ENCODE measurements at regions not wholly inside any gene's neighbourhood (a gene's known extent, or its start where the extent isn't known, plus 50 kb on each side); places are given as distances from the start of the nearest gene placed in this dataset.
"Not testable (repeated sequence)": the region's sequence is repeated elsewhere in the genome, so short reads cannot be mapped to it uniquely, and the experiment has no call there.

DNA sequence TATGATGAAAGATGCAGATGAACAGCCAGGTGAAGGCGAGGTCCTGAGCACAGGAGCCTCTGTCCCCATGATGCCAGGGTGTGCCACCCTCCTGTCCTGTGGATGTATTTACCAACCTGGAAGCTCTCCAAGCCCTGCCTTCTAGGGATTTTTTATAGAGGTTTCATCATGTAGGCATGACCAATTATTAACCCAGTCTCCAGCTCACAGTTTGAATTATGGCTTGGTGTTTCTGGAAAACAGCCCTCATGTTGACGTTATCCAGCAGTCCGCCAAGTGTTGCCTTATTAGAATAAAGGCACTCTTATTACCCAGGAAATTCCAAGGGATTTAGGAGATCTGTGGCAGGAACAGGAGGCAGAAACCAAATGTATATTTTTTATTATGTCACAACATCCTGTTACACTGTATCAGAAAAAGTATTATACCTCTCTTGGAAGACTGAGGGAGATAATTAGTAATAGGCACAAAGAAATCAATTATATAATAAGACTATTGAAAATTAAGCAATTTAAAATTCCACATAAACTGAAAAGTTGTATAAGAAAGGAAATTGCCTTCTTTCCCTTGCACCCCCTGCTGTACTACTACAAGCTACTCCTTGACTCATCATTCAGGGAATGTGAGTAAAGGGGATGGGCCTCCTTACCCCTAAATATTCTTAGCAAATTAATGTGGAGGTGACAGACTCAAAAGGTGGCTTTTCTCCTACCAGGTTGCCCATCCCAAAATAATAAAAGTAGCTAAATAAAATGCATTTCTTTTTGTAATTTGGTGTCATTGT is 129.6 kb downstream of the ZNF330 start:
- no peak overlapping the region for H3K4me3 Mint-ChIP-seq
- H3K4me1 Mint-ChIP-seq, result peaks cover 5% of the 10 kb centered on the region
- H3K27me3 Mint-ChIP-seq, result no peaks in the 10 kb centered on the region
- H3K9me3 Mint-ChIP-seq, result no peaks in the 10 kb centered on the region
- H3K36me3 Mint-ChIP-seq, result no peaks in the 10 kb centered on the region
- POLR2A ChIA-PET, result no interaction called here
- no peak overlapping the region for H3K27ac Mint-ChIP-seq
- no peak for DNase-seq
- ATAC-seq (ENCODE audit: low read depth), result no peak

DNA sequence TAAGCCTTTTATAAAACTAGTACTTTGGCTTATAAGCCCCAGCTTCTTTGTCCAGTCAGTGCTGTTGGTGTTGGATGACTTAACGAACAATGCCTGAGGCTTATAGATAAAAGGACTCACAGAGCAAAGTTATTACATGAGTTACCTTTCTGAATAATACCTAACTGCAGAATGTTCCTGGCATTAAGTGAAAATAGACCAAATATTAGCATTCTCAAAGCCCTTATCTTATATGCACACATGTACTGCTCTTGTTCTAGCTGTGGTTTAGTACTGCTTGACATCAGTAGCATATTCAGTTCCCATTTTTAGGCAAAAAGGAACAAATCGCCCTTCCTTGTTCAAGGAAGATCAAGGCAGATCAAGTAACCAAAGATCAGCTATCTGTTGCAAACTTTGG is 131.6 kb downstream of the ZNF330 start:
- Mint-ChIP-seq H3K9me3 (no peaks in the 10 kb centered on the region), H3K27me3 (no peaks in the 10 kb centered on the region), H3K4me3 (no peak overlapping the region), H3K4me1 (peaks cover 5% of the 10 kb centered on the region), H3K27ac (no peak overlapping the region), H3K36me3 (no peaks in the 10 kb centered on the region)
- DNase-seq, result no peak
- no peak for ATAC-seq (ENCODE audit: low read depth)
- POLR2A ChIA-PET, result no interaction called here

DNA sequence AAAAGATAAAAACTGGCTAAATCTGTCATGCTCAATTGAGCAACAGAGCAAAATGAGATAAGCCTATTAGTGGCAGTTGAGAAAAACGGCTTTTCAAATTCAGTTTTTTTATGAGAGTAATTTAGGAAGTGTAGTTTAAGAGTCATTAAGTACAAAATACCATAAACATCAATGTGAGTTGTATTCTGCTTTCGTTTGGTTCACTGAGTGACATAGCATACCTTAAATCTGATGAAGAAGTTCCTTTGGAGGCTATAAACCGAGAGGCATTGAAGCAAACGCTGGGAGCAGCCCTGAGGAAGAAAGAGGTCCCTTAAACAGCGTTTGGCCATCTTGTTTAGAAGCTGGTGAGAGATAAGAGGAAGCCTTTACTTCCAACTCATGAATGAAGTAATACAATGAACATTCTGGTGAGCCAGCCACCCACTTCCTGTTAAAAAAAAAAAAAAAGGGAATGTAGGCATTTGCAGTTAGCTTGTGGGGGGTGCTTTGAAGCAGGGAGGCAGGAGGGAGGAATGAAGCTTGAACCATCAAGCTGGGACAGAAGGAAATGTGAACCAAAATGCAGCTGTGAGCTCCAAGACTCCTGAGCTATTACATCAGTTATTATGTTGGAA is 132.3 kb downstream of the ZNF330 start:
- no peak for DNase-seq
- ATAC-seq (ENCODE audit: low read depth), result no peak
- Mint-ChIP-seq H3K36me3 (no peaks in the 10 kb centered on the region), H3K27me3 (no peaks in the 10 kb centered on the region), H3K27ac (no peak overlapping the region), H3K4me1 (peaks cover 5% of the 10 kb centered on the region), H3K4me3 (no peak overlapping the region), H3K9me3 (no peaks in the 10 kb centered on the region)
- POLR2A ChIA-PET, result no interaction called here

DNA sequence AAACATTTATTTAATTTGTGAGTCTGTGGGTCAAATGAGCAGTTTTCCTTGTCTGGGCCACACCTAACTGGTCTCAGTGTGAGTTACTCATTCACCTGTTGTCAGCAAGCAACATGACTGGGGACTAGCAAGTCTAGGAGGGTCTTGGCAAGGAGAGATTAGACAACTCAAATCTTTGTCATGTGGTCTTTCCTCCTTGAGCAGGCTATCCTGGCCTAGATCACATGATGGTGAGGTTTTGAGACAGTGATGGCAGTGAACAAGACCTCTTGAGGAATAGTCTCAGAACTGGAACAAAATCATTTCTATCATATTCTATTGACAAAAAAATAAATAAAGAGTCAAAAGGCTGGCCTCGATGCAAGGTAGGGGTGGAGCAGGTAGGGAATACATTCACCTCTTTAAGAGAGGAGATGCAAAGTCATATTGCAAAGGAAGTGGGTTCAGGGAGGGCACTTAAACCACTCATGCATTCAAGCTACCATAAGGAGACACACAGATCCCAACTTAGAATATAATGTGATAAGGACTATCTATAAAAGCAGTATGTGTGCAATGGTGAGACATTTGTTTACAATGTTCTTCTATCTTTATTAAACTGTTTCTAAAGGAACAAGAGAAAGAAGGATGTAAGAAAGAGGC is 135.7 kb downstream of the ZNF330 start:
- Mint-ChIP-seq H3K36me3 (no peaks in the 10 kb centered on the region), H3K4me3 (no peak overlapping the region), H3K9me3 (peaks cover 6% of the 10 kb centered on the region), H3K4me1 (peaks cover 5% of the 10 kb centered on the region), H3K27me3 (peaks cover 3% of the 10 kb centered on the region), H3K27ac (no peak overlapping the region)
- ATAC-seq (ENCODE audit: low read depth) (no peak), DNase-seq (no peak)
- POLR2A ChIA-PET, result no interaction called here

DNA sequence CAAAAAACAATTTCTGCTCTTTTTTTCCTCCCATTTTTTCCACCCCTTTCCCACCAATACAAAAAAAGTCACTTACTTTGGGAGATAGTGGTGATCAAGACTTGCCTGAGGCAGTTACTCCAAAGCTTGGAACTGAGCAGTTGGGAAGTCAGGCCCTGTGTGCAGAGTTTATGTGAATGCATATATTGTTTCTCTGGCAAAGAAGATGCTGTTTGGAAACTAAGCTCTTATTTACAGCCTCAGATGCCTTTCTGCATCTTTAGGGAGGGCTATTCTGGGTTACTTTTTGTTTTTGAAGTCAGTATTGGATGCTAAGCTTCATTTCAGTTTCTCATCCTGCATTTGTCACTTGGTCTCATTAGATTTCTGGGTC is 136.3 kb downstream of the ZNF330 start:
- H3K4me3 Mint-ChIP-seq, result no peak overlapping the region
- H3K4me1 Mint-ChIP-seq, result peaks cover 5% of the 10 kb centered on the region
- H3K27me3 Mint-ChIP-seq, result peaks cover 3% of the 10 kb centered on the region
- DNase-seq (no peak), ATAC-seq (ENCODE audit: low read depth) (no peak)
- H3K9me3 Mint-ChIP-seq, result peaks cover 7% of the 10 kb centered on the region
- H3K36me3 Mint-ChIP-seq, result no peaks in the 10 kb centered on the region
- POLR2A ChIA-PET, result no interaction called here
- H3K27ac Mint-ChIP-seq, result no peak overlapping the region

DNA sequence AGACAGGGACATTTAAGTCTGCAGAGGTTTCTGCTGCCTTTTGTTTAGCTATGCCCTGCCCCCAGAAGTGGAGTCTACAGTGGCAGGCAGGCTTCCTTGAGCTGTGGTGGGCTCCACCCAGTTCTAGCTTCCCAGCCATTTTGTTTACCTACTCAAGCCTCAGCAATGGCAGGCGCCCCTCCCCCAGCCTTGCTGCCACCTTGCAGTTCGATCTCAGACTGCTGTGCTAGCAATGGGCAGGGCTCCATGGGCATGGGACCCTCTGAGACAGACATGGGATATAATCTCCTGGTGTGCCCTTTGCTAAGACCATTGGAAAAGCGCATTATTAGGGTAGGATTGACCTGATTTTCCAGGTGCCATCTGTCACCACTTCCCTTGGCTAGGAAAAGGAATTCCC is 147.5 kb downstream of the ZNF330 start:
- H3K4me3 Mint-ChIP-seq; POLR2A ChIA-PET; H3K36me3 Mint-ChIP-seq; DNase-seq; H3K27me3 Mint-ChIP-seq; H3K4me1 Mint-ChIP-seq; H3K27ac Mint-ChIP-seq; ATAC-seq (ENCODE audit: low read depth); H3K9me3 Mint-ChIP-seq: not testable (repeated sequence)

DNA sequence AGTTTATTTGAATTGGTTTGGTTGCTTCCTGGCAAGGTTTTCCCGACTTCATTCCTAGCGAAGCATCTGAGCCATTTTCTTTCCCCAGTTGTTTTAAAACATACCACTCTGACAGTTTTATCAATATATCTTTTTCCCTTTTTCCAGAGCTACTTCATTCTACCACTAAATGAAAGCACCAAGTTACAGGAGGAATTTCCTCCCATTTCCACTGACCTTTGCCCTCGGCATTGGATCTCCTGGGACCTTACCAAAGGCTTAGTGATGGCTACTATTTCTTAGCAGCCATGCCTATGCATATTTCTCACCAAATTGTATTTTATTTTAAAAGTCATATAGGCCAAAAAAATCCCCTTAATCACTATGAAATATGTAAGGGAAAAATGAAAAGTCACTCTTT is 150.5 kb downstream of the ZNF330 start:
- POLR2A ChIA-PET, result no interaction called here
- H3K27me3 Mint-ChIP-seq, result peaks cover 11% of the 10 kb centered on the region
- H3K36me3 Mint-ChIP-seq, result no peaks in the 10 kb centered on the region
- H3K4me1 Mint-ChIP-seq, result no peaks in the 10 kb centered on the region
- no peak overlapping the region for H3K27ac Mint-ChIP-seq
- no peak overlapping the region for H3K4me3 Mint-ChIP-seq
- DNase-seq (no peak), ATAC-seq (ENCODE audit: low read depth) (no peak)
- peaks cover 2% of the 10 kb centered on the region for H3K9me3 Mint-ChIP-seq

DNA sequence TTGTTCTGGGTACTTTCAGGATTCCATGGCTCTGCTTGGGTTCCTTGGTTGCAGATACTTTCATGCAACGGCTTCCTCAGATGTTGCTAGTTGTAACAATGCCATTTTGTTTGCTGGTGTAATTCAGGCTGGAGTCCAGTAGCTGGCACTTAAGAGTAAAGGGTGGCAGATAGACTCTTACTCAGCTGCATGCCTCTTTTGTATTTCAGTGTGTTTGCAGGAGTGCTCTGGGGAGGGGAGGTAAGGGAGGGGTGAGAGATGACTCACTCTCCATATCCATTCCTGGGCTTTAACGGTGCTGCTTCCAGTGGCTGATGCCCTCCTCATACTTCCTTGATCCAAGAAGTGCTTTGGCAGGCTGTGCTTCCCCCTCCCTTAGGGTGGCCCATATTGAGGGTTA is 155.2 kb downstream of the ZNF330 start:
- Mint-ChIP-seq H3K27me3 (peaks cover 9% of the 10 kb centered on the region), H3K4me1 (no peaks in the 10 kb centered on the region), H3K27ac (no peak overlapping the region), H3K9me3 (no peaks in the 10 kb centered on the region), H3K4me3 (no peak overlapping the region), H3K36me3 (no peaks in the 10 kb centered on the region)
- DNase-seq, result no peak
- ATAC-seq (ENCODE audit: low read depth), result no peak
- POLR2A ChIA-PET, result no interaction called here

DNA sequence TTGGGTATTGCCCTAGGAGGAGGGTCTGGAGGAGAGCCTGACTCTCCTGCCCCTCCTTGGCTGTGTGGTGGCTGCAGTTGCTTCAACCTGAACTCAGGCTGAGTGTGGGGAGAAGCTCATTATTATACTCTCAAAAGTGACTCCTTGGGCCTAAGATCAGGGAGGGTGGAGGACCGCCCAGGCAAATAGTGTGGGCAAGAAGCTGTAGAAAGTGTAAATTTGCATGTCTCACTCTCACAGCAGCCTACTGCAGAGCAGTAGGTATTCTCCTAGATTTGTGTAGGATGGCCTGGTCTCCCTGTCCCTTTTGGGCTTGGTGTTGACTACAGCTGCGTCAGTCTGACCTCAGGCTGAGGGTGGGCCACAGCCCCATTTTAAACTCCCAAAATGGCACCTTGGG is 156.1 kb downstream of the ZNF330 start:
- Mint-ChIP-seq H3K27me3 (peaks cover 9% of the 10 kb centered on the region), H3K9me3 (no peaks in the 10 kb centered on the region), H3K4me1 (no peaks in the 10 kb centered on the region), H3K27ac (no peak overlapping the region), H3K36me3 (no peaks in the 10 kb centered on the region), H3K4me3 (no peak overlapping the region)
- POLR2A ChIA-PET, result no interaction called here
- no peak for DNase-seq
- ATAC-seq (ENCODE audit: low read depth), result no peak

DNA sequence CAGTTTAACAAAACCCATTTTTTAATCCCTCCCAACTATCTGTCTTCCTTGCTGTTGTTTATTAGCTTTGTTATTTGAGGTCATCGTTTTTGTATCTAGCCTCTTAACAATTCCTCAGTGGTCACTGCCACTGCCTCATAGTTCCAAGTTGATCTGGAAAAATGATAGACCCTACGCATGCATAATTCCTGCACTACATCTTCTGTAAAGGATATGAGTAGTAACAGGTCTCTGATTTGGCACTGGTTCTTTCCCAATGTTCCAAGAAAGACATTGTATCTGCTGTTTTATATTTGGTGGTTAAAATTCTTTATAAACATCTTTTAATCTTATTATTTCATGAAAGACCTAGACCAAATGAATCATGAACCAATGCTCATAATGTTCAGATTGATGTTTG is 166.6 kb downstream of the ZNF330 start:
- H3K9me3 Mint-ChIP-seq, result peaks cover 1% of the 10 kb centered on the region
- POLR2A ChIA-PET, result no interaction called here
- H3K4me1 Mint-ChIP-seq, result no peaks in the 10 kb centered on the region
- H3K27ac Mint-ChIP-seq, result no peak overlapping the region
- H3K27me3 Mint-ChIP-seq, result no peaks in the 10 kb centered on the region
- H3K36me3 Mint-ChIP-seq, result no peaks in the 10 kb centered on the region
- ATAC-seq (ENCODE audit: low read depth), result no peak
- no peak overlapping the region for H3K4me3 Mint-ChIP-seq
- DNase-seq, result no peak

DNA sequence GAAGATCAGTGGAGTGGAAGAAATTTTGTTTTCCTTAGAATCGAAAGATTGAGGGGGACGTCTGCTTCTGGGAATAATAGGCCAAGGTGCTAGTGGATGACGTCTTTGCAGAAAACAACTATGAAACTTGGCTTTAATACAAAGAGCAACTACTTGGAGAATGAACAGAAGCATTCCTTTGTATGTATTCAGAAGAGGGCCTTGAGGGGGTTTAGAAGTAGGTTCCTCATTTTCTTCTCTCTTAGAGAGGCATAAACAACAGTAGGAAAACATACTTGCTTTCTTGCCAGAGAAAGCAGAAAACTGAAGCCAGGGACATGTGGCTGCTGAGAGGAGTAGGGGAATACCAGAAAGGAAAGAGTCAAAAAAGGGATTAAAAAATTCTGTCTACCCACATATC is 167.8 kb downstream of the ZNF330 start:
- Mint-ChIP-seq H3K36me3 (no peaks in the 10 kb centered on the region), H3K27me3 (no peaks in the 10 kb centered on the region), H3K4me1 (no peaks in the 10 kb centered on the region), H3K27ac (no peak overlapping the region), H3K4me3 (no peak overlapping the region), H3K9me3 (no peaks in the 10 kb centered on the region)
- POLR2A ChIA-PET, result no interaction called here
- DNase-seq, result no peak
- no peak for ATAC-seq (ENCODE audit: low read depth)

DNA sequence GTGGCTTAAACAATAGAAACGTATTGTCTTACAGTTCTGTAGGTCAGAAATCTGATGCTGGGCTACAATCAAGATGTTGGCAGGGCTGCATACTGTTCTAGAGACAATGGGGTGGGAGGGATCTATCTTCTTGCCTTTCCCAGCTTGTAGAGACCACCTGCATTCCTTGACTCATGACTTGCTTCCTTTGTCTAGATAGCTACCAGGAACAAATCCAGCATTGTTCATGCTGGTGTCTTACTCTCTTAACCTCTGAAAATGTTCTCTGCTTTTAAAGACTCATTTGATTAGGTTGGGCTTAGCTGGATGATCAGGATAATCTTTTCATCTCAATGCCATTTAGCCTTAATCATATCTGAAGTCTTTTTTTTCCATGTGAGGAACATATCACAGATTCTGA is 169.0 kb downstream of the ZNF330 start:
- no peaks in the 10 kb centered on the region for H3K36me3 Mint-ChIP-seq
- DNase-seq (no peak), ATAC-seq (ENCODE audit: low read depth) (no peak)
- no peaks in the 10 kb centered on the region for H3K9me3 Mint-ChIP-seq
- POLR2A ChIA-PET, result no interaction called here
- no peak overlapping the region for H3K27ac Mint-ChIP-seq
- H3K4me1 Mint-ChIP-seq, result no peaks in the 10 kb centered on the region
- no peak overlapping the region for H3K4me3 Mint-ChIP-seq
- H3K27me3 Mint-ChIP-seq, result no peaks in the 10 kb centered on the region

DNA sequence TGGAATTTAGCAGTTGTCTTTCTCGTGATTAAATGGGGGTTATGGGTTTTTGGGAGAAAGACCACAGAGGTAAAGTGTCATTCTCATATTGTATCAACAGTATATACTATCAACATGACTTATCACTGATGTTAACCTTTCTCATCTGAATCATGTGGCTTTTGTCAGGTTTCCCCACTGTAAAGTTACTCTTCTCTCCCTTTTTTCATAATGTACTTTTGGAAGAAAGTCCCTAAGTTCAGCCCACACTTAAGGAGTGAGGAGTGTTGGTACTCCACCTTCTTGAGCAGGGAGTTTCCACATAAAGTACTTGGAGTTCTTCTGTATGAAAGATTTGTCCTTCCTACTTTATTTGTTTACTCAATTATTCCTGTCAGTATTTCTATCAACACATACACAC is 169.9 kb downstream of the ZNF330 start:
- no peaks in the 10 kb centered on the region for H3K36me3 Mint-ChIP-seq
- no peaks in the 10 kb centered on the region for H3K9me3 Mint-ChIP-seq
- POLR2A ChIA-PET, result no interaction called here
- no peaks in the 10 kb centered on the region for H3K4me1 Mint-ChIP-seq
- H3K27me3 Mint-ChIP-seq, result no peaks in the 10 kb centered on the region
- DNase-seq (no peak), ATAC-seq (ENCODE audit: low read depth) (no peak)
- no peak overlapping the region for H3K4me3 Mint-ChIP-seq
- H3K27ac Mint-ChIP-seq, result no peak overlapping the region

DNA sequence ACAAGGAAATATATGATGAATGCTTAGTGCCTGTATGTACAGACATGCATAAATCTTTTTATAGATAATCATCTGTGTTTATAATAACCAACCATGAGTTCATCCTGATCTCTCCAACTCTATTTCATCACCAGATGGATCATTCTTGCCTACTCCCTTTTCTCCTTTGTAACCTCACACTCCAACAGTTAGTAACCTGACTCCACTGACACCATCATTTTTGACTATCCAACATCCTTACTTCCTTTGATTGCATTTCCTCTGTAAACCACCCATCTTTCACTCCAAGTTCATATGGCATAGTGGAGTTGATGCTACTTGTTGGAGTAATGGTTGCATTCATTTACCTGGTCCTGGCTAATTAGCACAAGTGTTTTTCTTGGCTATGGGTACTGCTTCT is 170.6 kb downstream of the ZNF330 start:
- no peaks in the 10 kb centered on the region for H3K27me3 Mint-ChIP-seq
- no peaks in the 10 kb centered on the region for H3K9me3 Mint-ChIP-seq
- no peak overlapping the region for H3K27ac Mint-ChIP-seq
- ATAC-seq (ENCODE audit: low read depth), result no peak
- POLR2A ChIA-PET, result no interaction called here
- H3K4me3 Mint-ChIP-seq, result no peak overlapping the region
- H3K36me3 Mint-ChIP-seq, result no peaks in the 10 kb centered on the region
- DNase-seq, result no peak
- H3K4me1 Mint-ChIP-seq, result no peaks in the 10 kb centered on the region

All from activated naive CD8-positive, alpha-beta T cell treated with anti-CD3 and anti-CD28 coated beads, Interleukin-2, amount 10 ng/mL, durations not matched to agents 7 days and 5 days (primary cell).